Small intestine (tissue), 7 donors: ENCODE measurements at regions not wholly inside any gene's neighbourhood (a gene's known extent, or its start where the extent isn't known, plus 50 kb on each side); places are given as distances from the start of the nearest gene placed in this dataset.

Experiments used
- DNase-seq, 2 donors: peaks; one replicate each; pipeline versions ENCODE4 v3.0.0 to v3.0.0-alpha.2; 2013
- FAIRE-seq: peaks from 2 replicates; lab custom pipeline; 2012; peaks lifted over from hg19 to GRCh38; lab: Jason Lieb, UNC
- H3K27ac ChIP-seq, 3 donors: one replicate each; pipeline ENCODE4 v1.5.1; 2013; ENCODE audit warnings: low read length in 2 of 3, mild to moderate bottlenecking in 2 of 3, control low read depth in 1 of 3, inconsistent platforms in 1 of 3, low read depth in 1 of 3, moderate library complexity in 1 of 3
- H3K27me3 ChIP-seq, 3 donors: one replicate each; pipeline ENCODE4 v1.6.1; 2013; ENCODE audit warnings: low read length in 3 of 3, inconsistent platforms in 1 of 3; ENCODE audit not compliant: control insufficient read depth in 3 of 3, insufficient read depth in 3 of 3
- H3K36me3 ChIP-seq, 3 donors: one replicate each; pipeline ENCODE4 v1.6.1; 2013; ENCODE audit warnings: low read length in 3 of 3, inconsistent platforms in 1 of 3, low read depth in 1 of 3, mild to moderate bottlenecking in 1 of 3, moderate library complexity in 1 of 3; ENCODE audit not compliant: control insufficient read depth in 3 of 3, insufficient read depth in 2 of 3
- H3K4me1 ChIP-seq, 3 donors: one replicate each; pipeline ENCODE4 v1.6.1; 2013; ENCODE audit warnings: low read length in 2 of 3, inconsistent platforms in 1 of 3, low read depth in 1 of 3, mild to moderate bottlenecking in 1 of 3, moderate library complexity in 1 of 3; ENCODE audit not compliant: control insufficient read depth in 3 of 3, insufficient read depth in 2 of 3
- H3K4me3 ChIP-seq, 3 donors: one replicate each; pipeline ENCODE4 v1.5.1; 2013; ENCODE audit warnings: low read length in 3 of 3, control low read depth in 1 of 3, inconsistent platforms in 1 of 3, low read depth in 1 of 3, mild to moderate bottlenecking in 1 of 3, moderate library complexity in 1 of 3
- H3K9me3 ChIP-seq, 2 donors: one replicate each; pipeline ENCODE4 v1.6.1; 2013; ENCODE audit warnings: low read depth in 1 of 2, low read length in 1 of 2; ENCODE audit not compliant: control insufficient read depth in 2 of 2, insufficient read depth in 1 of 2
- WGBS, 3 donors: extraction: QIAGEN DNeasy Blood & Tissue Kit; methylation state at CpG; one replicate each; pipeline ENCODE4 v1.1.7; 2013; 5-methylcytosine and 5-hydroxymethylcytosine counted together
- donor health status: healthy with polysubstance abuse.
- donor health status: control.
- donor health status: control.
- donor health status: Bipolar disorder and iron deficiency.
- donor health status: healthy.

DNA sequence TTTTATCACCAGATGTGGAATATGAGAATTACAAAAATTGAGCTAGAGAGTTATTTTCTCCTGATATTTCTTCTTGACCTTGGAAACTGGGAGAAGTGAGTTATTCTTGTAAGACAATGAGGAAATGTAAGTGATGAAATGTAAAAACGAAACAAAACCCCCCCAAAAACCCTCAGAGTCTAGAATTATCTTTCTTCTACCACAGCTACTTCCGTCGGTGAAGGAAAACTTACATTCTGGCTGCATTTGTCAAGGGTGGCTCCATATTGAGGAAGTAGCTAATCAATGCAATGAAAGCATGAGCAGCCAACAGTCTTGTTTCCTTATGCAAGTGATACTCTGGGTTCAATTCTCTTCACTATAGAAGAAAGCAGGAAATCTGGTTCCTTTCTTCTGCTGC is 661.7 kb upstream of the CITED2 start:
- FAIRE-seq (no peak), DNase-seq (no peak)
- Histone ChIP-seq H3K4me3 (no peak overlapping the region), H3K9me3 (peaks cover 0 to 7% of the 10 kb centered on the region in 2 donors), H3K27me3 (no peaks in the 10 kb centered on the region), H3K36me3 (no peaks in the 10 kb centered on the region), H3K4me1 (no peaks in the 10 kb centered on the region), H3K27ac (no peak overlapping the region)
- 69 to 82% (median 78%) methylated on average over 3 of the region's 3 CpGs for WGBS, 3 donors

DNA sequence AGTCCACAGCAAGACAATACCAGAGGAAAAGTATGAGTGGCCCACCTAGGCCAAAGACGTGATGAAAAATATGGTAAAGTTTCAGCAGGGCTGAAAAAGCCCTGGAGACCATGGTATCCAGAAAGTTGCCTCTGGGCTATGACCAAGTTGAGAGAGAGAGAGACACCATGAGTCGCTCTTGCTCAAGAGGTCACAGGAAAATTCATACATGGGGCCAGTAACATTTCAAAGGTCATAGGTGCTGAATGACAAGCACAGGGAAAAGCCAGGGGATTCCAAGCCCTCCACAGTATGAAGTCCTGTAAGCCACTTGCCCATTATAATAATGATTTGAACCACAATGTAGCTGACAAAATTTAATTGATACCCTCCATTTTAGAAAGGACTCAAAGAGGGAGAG is 657.7 kb upstream of the CITED2 start:
- DNase-seq (no peak), FAIRE-seq (no peak)
- Histone ChIP-seq H3K36me3 (no peaks in the 10 kb centered on the region), H3K27me3 (no peaks in the 10 kb centered on the region), H3K9me3 (peaks cover 0 to 7% of the 10 kb centered on the region in 2 donors), H3K4me3 (no peak overlapping the region), H3K4me1 (no peaks in the 10 kb centered on the region), H3K27ac (no peak overlapping the region)
- WGBS, 3 donors, result 87 to 100% (median 92%) methylated on average over 2 of the region's 2 CpGs

DNA sequence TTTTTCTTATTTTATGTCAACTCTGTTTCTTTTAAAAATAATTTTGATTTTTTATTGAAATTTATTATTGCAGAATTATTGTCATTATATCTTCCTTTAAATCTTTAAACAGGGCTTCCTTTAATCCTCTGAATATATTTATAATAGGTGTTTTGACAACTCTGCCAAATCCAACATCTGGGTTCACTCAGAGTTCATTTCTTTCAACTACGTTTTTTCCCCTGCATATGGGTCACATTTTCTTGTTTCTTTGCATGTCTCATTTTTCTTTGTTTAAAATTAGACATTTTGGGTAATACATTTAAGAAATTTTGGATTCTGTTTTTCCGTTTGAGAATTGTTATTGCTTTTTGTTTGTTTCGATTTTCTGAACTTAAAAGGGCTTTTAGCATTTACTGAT is 655.1 kb upstream of the CITED2 start:
- H3K27me3 ChIP-seq, result no peaks in the 10 kb centered on the region
- 81 to 87% (median 83%) methylated on average over 3 of the region's 3 CpGs for WGBS, 3 donors
- no peaks in the 10 kb centered on the region for H3K4me1 ChIP-seq
- H3K9me3 ChIP-seq, result no peaks in the 10 kb centered on the region
- FAIRE-seq (no peak), DNase-seq (no peak)
- H3K27ac ChIP-seq, result no peak overlapping the region
- H3K36me3 ChIP-seq, result no peaks in the 10 kb centered on the region
- no peak overlapping the region for H3K4me3 ChIP-seq

DNA sequence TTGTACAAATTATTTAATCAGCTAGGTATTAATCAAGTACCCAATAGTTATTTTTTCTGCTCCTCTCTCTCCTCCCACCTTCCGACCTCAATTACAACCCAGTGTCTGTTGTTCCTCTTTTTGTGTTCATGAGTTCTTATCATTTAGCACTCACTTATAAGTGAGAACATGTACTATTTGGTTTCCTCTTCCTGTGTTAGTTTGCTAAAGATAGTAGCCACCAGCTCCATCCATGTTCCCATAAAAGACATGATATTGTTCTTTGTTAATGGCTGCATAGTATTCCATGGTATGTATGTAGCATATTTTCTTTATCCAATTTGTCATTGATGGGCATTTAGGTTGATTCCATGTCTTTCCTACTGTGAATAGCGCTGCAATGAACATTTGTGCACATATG is 652.8 kb upstream of the CITED2 start:
- Histone ChIP-seq H3K27me3 (no peaks in the 10 kb centered on the region), H3K9me3 (no peaks in the 10 kb centered on the region), H3K27ac (no peak overlapping the region), H3K4me1 (no peaks in the 10 kb centered on the region), H3K36me3 (no peaks in the 10 kb centered on the region), H3K4me3 (no peak overlapping the region)
- no peak for DNase-seq
- FAIRE-seq, result no peak
- 68 to 92% (median 76%) methylated on average over 2 of the region's 2 CpGs for WGBS, 3 donors

DNA sequence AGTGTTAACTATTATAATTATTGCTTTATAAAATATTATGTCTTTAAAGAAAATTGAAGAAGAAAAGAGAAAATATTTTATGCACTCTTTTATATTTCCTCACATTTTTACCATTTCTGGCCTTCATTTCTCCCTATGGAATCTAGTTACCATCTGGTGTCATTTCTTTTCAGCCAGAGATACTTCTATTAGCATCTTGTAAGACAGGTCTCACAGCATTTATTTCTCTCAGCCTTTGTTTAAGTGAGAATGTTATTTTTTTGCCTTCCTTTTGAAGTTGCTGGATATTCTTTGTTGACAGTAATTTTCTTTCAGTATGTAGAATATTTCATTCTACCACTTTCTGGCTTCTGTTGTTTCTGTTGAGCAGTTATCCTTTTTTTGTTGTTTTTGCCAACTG is 652.1 kb upstream of the CITED2 start:
- H3K9me3 ChIP-seq, result peaks cover 0 to under 1% of the 10 kb centered on the region in 2 donors
- H3K4me3 ChIP-seq, result no peak overlapping the region
- H3K27ac ChIP-seq, result no peak overlapping the region
- DNase-seq (no peak), FAIRE-seq (no peak)
- no peaks in the 10 kb centered on the region for H3K36me3 ChIP-seq
- H3K4me1 ChIP-seq, result no peaks in the 10 kb centered on the region
- no peaks in the 10 kb centered on the region for H3K27me3 ChIP-seq

DNA sequence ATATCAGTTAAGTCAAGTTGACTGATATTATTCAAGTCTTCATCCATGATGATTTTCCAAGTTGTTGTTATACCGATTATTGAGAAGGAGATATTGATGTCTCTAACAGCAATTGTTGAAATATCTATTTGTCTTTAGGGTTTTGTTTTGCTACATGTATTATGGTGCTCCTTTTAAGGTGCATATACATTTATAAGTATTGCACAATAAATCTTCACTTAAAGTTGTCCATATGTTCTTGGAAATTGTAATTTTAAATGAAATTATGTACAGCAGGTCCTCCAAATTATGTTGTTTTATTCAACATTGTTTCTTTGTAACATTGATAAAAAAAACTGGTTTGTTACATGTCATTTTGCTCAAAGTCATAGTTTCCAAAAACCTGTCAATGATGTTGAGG is 650.7 kb upstream of the CITED2 start:
- H3K36me3 ChIP-seq, result no peaks in the 10 kb centered on the region
- H3K9me3 ChIP-seq, result peaks cover 0 to 13% of the 10 kb centered on the region in 2 donors
- 97 to 100% (median 100%) methylated on average over 1 of the region's 1 CpG for WGBS, 3 donors
- H3K27ac ChIP-seq, result no peak overlapping the region
- no peaks in the 10 kb centered on the region for H3K27me3 ChIP-seq
- DNase-seq (no peak), FAIRE-seq (no peak)
- H3K4me3 ChIP-seq, result no peak overlapping the region
- no peaks in the 10 kb centered on the region for H3K4me1 ChIP-seq

DNA sequence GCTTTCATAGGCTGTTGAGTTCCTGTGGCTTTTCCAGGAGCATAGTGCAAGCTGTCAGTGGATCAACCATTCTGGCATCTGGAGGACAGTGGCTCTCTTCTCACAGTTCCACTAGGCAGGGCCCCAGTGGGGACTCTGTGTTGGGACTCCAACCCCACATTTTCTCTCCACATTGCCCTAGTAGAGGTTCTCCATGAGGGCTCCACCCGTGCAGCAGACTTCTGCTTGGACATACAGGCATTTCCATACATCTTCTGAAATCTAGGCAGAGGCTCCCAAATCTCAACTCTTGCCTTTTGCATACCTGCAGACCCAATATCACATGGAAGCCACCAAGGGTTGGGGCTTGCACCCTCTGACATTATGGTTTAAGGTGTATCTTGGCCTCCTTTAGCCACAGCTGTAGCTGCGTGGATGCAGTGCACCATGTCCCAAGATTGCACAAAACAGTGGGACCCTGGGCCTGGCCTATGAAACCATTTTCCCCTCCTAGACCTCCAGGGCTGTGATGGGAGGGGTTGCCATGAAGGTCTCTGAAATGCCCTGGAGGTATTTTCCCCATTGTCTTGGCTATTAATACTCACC is 645.9 kb upstream of the CITED2 start:
- Histone ChIP-seq H3K27ac (no peak overlapping the region), H3K27me3 (no peaks in the 10 kb centered on the region), H3K36me3 (no peaks in the 10 kb centered on the region), H3K4me1 (peaks cover 2 to 15% (median 5%) of the 10 kb centered on the region in 3 donors), H3K4me3 (no peak overlapping the region), H3K9me3 (peaks cover 0 to 23% of the 10 kb centered on the region in 2 donors)
- DNase-seq (no peak), FAIRE-seq (no peak)
- 86 to 94% (median 93%) methylated on average over 2 of the region's 2 CpGs for WGBS, 3 donors

DNA sequence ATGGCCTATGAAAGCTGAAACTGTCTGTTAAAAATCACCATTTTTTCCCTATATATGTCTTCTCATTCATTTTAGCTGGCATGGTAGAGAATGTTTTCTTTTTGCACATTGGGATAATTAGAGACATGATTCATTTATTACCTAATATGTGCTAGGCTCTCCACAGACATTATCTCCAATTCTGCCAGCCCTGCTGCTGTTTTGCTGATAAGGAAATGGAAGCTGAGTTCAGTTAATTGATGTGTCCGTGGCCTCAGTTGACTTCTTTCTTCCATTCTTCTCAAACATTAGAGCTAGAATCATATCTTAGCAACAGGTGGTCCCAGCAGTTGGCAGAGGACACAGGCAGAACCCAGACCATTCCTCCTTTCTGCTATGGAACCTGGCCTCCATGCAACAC is 644.1 kb upstream of the CITED2 start:
- peak; percentile 48 to 80 for DNase-seq
- no peak for FAIRE-seq
- H3K9me3 ChIP-seq, result peaks cover 0 to 23% of the 10 kb centered on the region in 2 donors
- no peak overlapping the region for H3K4me3 ChIP-seq
- WGBS, 3 donors, result 24 to 57% (median 33%) methylated on average over 1 of the region's 1 CpG
- no peaks in the 10 kb centered on the region for H3K27me3 ChIP-seq
- no peak overlapping the region for H3K27ac ChIP-seq
- H3K4me1 ChIP-seq, result peaks cover 4 to 22% (median 5%) of the 10 kb centered on the region in 3 donors
- no peaks in the 10 kb centered on the region for H3K36me3 ChIP-seq

DNA sequence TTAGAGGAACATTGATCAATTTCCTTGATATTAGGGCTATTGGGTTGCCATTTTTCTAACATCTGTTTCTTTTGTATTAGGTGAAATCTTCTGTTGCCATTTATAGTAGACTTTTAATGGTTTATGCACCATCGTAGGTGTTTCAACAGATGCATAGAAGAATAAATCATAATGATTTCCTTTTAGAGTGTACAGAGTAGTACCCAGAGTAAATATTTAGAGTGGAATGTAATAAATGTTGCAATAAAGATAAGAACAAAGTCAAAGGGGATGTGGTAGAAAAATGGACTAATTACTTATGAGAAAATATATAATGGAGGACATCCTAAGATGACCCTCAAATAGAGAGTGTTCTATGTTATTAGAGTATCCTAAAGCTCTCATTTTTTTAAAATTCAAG is 643.0 kb upstream of the CITED2 start:
- WGBS, 3 donors, result 14 to 47% (median 28%) methylated on average over 1 of the region's 1 CpG
- no peak overlapping the region for H3K27ac ChIP-seq
- no peak for FAIRE-seq

More for the DNA sequence above, 643.0 kb upstream of the CITED2 start:
- no peaks in the 10 kb centered on the region for H3K27me3 ChIP-seq
- no peaks in the 10 kb centered on the region for H3K36me3 ChIP-seq
- H3K4me1 ChIP-seq, result peaks cover 4 to 26% (median 5%) of the 10 kb centered on the region in 3 donors
- peak in 1 of 2 donors; percentile 21 for DNase-seq
- peaks cover 0 to 23% of the 10 kb centered on the region in 2 donors for H3K9me3 ChIP-seq
- no peak overlapping the region for H3K4me3 ChIP-seq
